Lower leg skin (tissue), 3 donors: ENCODE measurements at regions not wholly inside any gene's neighbourhood (a gene's known extent, or its start where the extent isn't known, plus 50 kb on each side); places are given as distances from the start of the nearest gene placed in this dataset.

ENCODE experiments used
- POLR2A ChIP-seq, 2 donors: fragments of 450-650 bp; IDR thresholded peaks; one replicate each; pipeline ENCODE4 v1.6.1; 2016 to 2017; ENCODE audit warnings: antibody characterized with exemption in 2 of 2, mild to moderate bottlenecking in 1 of 2, moderate library complexity in 1 of 2
- TF ChIP-seq, protein P1 (sequence below), 3 donors: fragments of 450-650 bp; IDR thresholded peaks; one replicate each; pipeline ENCODE4 v1.5.1; 2016; ENCODE audit warnings: antibody characterized with exemption in 3 of 3, mild to moderate bottlenecking in 3 of 3, moderate library complexity in 2 of 3

DNA sequence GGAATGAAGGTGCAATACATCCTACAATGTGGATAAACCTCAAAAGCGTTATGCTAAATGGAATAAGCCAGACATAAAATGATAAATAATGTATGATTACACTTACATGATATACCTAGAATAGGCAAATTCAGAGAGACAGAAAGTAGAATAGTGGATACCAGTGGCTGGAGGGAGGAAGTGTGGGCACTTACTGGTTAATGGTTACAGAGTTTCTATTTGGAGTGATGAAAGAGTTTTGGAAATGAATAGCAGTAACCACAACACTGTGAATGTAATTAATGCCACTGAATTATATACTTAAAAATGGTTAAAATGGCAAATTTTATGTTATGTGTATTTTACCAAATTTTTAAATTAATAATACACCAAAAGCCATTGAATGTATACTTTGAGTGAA is 71.4 kb upstream of the CST7 start:
- no peak for TF ChIP-seq POLR2A (IDR thresholded peaks at IDR 0.05)
- TF ChIP-seq, protein P1, sequence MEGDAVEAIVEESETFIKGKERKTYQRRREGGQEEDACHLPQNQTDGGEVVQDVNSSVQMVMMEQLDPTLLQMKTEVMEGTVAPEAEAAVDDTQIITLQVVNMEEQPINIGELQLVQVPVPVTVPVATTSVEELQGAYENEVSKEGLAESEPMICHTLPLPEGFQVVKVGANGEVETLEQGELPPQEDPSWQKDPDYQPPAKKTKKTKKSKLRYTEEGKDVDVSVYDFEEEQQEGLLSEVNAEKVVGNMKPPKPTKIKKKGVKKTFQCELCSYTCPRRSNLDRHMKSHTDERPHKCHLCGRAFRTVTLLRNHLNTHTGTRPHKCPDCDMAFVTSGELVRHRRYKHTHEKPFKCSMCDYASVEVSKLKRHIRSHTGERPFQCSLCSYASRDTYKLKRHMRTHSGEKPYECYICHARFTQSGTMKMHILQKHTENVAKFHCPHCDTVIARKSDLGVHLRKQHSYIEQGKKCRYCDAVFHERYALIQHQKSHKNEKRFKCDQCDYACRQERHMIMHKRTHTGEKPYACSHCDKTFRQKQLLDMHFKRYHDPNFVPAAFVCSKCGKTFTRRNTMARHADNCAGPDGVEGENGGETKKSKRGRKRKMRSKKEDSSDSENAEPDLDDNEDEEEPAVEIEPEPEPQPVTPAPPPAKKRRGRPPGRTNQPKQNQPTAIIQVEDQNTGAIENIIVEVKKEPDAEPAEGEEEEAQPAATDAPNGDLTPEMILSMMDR (IDR thresholded peaks at IDR 0.05): no peak
